Psoas muscle (tissue), 7 donors: ENCODE measurements at regions not wholly inside any gene's neighbourhood (a gene's known extent, or its start where the extent isn't known, plus 50 kb on each side); places are given as distances from the start of the nearest gene placed in this dataset.
A peak's percentile ranks its signal among the peaks of the same experiment; 100 is the strongest.
"Not testable (repeated sequence)": the region's sequence is repeated elsewhere in the genome, so short reads cannot be mapped to it uniquely, and the experiment has no call there.

ENCODE experiments used
- ATAC-seq, 4 donors: fragments of 200-7000 bp; cut with Tn5 transposase; one replicate each; pipeline ENCODE4 v1.9.1; 2020; ENCODE audit warnings: moderate library complexity in 3 of 4, mild to moderate bottlenecking in 2 of 4
- DNase-seq, 2 donors: peaks; one replicate each; pipeline ENCODE4 v3.0.0-alpha.2; 2020
- H3K27ac ChIP-seq: fragments of 200-600 bp; one replicate; pipeline ENCODE4 v1.8.0; 2022
- H3K27me3 ChIP-seq, 3 donors: fragments of 200-600 bp in 1 of 3; one replicate each; pipeline versions ENCODE4 v1.6.1 to v1.8.0; 2013 to 2022; ENCODE audit warnings: low read length in 2 of 3, mild to moderate bottlenecking in 2 of 3, moderate library complexity in 1 of 3; ENCODE audit not compliant: insufficient read depth in 3 of 3
- H3K36me3 ChIP-seq, 2 donors: fragments of 200-600 bp in 1 of 2; one replicate each; pipeline versions ENCODE4 v1.6.1 to v1.8.0; 2013 to 2022; ENCODE audit warnings: low read depth in 1 of 2, mild to moderate bottlenecking in 1 of 2, moderate library complexity in 1 of 2; ENCODE audit not compliant: insufficient read depth in 1 of 2
- H3K4me1 ChIP-seq: fragments of 200-600 bp; one replicate; pipeline ENCODE4 v1.8.0; 2022
- H3K4me3 ChIP-seq: fragments of 200-600 bp; one replicate; pipeline ENCODE4 v1.8.0; 2022; ENCODE audit warnings: mild to moderate bottlenecking
- H3K9me3 ChIP-seq: fragments of 200-600 bp; one replicate; pipeline ENCODE4 v1.8.0; 2022
- WGBS, 3 donors: extraction: QIAGEN DNeasy Blood & Tissue Kit; methylation state at CpG; one replicate each; pipeline versions ENCODE4 v1.1.6 to v1.1.7; 2013; 5-methylcytosine and 5-hydroxymethylcytosine counted together
- intact Hi-C, 2 donors: fragments of 100-400 bp; cut with DNase I; formaldehyde crosslinking; loops; one replicate each; pipeline versions ENCODE4 v1.11.0 to v1.14.2; 2022
- TF ChIP-seq, protein P1 (sequence below): fragments of 200-600 bp; IDR thresholded peaks from one replicate; pipeline ENCODE4 v1.8.0; 2022; ENCODE audit warnings: antibody characterized with exemption
- donor health status: healthy with polysubstance abuse.
- donor health status: DM: no; HTN: no; CAD: no; lungs with moderate emphysema.
- donor health status: Bipolar disorder and iron deficiency.
- donor health status: healthy.
- donor health status: DM: yes; HTN: yes; CAD: no.
- donor health status: DM: no; HTN: no; CAD: no.
- donor health status: DM: yes; HTN: yes; CAD: no.

DNA sequence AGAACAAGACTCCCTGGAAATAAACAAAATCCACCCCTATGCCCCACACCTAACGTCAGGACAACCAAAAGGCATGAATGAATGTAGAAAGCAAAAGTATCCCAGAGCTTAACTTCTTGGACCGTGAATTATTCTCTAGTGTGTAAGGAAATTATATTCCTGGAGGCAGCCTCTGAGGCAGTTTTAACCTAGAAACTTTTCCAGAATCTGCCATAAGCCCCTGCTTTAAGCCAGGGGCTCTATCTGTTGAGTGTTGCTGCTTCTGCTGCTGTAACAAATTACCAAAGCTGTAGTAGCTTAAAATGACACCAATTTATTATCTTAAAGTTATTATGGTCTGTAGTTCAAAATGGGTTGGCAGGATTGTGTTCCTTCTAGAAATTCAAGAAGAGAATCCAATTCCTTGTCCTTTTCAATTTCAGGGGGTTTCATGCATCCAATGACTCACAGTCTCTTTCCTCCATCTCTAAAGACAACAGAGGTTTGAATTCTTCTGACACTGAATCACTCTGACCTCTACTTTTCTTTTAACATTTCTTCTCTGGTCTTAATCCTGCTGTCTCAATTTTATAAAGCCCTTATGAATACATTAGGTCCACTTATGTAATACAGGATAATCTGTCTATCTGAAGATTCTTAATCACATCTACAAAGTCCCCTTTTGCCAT lies 242.7 kb downstream of the ATXN7L3B start:
- intact Hi-C loops = no loop called here
- no peaks in the 10 kb centered on the region for H3K9me3 ChIP-seq
- 19 to 42% (median 30%) methylated on average over 2 of the region's 2 CpGs for WGBS, 3 donors

DNA sequence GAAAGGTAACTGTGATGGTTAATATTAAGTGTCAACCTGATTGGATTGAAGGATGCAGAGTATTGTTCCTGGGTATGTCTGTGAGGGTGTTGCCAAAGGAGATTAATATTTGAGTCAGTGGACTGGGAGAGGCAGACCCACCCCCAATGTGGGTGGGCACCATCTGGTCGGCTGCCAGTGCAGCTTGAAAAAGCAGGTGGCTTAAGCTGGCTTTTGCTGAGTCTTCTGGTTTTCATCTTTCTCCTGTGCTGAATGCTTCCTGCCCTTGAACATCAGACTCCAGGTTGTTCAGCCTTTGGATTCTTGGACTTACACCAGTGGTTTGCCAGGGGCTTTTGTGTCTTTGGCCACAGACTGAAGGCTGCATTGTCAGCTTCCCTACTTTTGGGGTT lies 243.2 kb downstream of the ATXN7L3B start:
- H3K4me3 ChIP-seq, H3K4me1 ChIP-seq, intact Hi-C loops, DNase-seq, H3K27ac ChIP-seq, H3K9me3 ChIP-seq, H3K36me3 ChIP-seq, ATAC-seq, H3K27me3 ChIP-seq: not testable (repeated sequence)
- 6 to 24% (median 10%) methylated on average over 1 of the region's 1 CpG for WGBS, 3 donors

More for the DNA sequence above, 242.7 kb downstream of the ATXN7L3B start:
- Histone ChIP-seq H3K27me3 (no peaks in the 10 kb centered on the region), H3K36me3 (no peaks in the 10 kb centered on the region), H3K4me1 (no peaks in the 10 kb centered on the region), H3K27ac (no peak overlapping the region), H3K4me3 (no peak overlapping the region)
- no peak for ATAC-seq
- DNase-seq = no peak
- TF ChIP-seq, protein P1, sequence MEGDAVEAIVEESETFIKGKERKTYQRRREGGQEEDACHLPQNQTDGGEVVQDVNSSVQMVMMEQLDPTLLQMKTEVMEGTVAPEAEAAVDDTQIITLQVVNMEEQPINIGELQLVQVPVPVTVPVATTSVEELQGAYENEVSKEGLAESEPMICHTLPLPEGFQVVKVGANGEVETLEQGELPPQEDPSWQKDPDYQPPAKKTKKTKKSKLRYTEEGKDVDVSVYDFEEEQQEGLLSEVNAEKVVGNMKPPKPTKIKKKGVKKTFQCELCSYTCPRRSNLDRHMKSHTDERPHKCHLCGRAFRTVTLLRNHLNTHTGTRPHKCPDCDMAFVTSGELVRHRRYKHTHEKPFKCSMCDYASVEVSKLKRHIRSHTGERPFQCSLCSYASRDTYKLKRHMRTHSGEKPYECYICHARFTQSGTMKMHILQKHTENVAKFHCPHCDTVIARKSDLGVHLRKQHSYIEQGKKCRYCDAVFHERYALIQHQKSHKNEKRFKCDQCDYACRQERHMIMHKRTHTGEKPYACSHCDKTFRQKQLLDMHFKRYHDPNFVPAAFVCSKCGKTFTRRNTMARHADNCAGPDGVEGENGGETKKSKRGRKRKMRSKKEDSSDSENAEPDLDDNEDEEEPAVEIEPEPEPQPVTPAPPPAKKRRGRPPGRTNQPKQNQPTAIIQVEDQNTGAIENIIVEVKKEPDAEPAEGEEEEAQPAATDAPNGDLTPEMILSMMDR = no peak

DNA sequence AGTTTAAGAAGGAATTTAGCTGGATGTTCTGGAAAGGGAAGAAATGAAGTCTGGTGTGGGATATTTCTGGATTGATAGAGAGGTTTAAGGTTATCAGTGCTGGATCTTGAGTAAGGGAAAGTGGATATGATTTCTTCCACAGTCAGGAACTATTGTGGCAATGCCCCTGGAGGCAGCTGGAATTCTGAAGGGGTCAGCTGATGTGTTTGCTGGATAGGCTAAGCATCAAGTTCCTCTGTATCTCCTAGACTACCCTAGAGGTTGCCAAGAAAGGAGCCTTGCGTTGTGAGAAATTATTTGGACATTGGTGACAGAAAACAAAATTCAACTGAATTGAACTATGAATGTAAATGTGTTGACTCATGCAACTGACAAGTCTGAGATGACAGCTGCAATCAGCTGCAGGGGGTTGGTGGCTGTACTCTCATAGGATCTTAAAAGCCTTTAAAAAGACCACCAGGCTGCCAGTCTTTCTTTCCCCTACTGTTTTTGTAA lies 244.4 kb downstream of the ATXN7L3B start:
- WGBS, 3 donors = 22 to 32% (median 31%) methylated on average over 1 of the region's 1 CpG
- Histone ChIP-seq H3K4me3 (no peak overlapping the region), H3K27me3 (no peaks in the 10 kb centered on the region), H3K9me3 (no peaks in the 10 kb centered on the region), H3K27ac (no peak overlapping the region), H3K4me1 (no peaks in the 10 kb centered on the region), H3K36me3 (no peaks in the 10 kb centered on the region)
- DNase-seq (no peak), ATAC-seq (no peak)
- intact Hi-C loops = no loop called here
- TF ChIP-seq, protein P1 = no peak

DNA sequence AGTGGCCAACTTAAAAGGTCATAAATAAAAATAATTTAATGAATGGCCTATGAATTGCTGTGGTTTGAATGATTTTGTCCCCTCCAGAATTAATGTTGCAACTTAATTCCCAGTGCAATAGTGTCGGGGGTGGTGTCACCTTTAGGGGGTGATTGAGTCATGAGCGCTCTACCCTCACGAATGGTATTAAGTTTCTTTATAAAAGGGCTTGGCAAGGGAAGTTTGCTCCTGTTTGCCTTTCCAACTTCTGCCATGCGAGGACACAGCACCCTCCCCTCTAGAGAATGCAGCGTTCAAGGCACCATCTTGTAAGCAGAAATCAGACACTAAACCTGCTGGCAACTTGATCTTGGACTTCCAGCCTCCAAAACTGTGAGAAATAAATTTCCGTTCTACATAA lies 253.3 kb downstream of the ATXN7L3B start:
- DNase-seq (no peak), ATAC-seq (peak; percentile 57 to 76 (median 62))
- H3K4me3 ChIP-seq = no peak overlapping the region
- no peak overlapping the region for H3K27ac ChIP-seq
- 36 to 47% (median 38%) methylated on average over 6 of the region's 6 CpGs for WGBS, 3 donors
- H3K4me1 ChIP-seq = no peaks in the 10 kb centered on the region
- intact Hi-C loops = no loop called here
- H3K27me3 ChIP-seq = no peaks in the 10 kb centered on the region
- TF ChIP-seq, protein P1 = no peak
- H3K9me3 ChIP-seq = no peaks in the 10 kb centered on the region
- no peaks in the 10 kb centered on the region for H3K36me3 ChIP-seq

DNA sequence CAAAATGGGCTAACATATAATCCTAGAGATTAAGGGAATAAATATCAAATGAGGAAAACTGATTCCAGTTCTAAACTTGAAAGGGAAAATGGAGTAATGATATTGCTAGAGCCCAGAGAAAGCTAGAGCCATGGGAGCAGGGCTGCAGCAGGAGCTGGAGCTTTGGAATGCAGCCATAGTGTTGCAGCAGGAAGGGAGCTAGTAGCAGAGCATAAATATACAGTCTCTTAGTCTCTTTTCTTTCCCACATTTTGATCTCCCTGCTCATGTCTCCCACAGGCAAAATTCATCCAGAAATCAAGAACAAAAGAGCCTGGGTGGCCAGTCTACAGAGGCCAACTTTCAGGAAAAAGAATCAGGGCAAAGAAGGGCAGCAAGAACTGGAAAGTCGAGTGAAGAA lies 253.7 kb downstream of the ATXN7L3B start:
- Histone ChIP-seq H3K4me3 (no peak overlapping the region), H3K36me3 (no peaks in the 10 kb centered on the region), H3K4me1 (no peaks in the 10 kb centered on the region), H3K9me3 (no peaks in the 10 kb centered on the region), H3K27me3 (no peaks in the 10 kb centered on the region), H3K27ac (no peak overlapping the region)
- ATAC-seq (peak; percentile 37 to 64 (median 52)), DNase-seq (no peak)
- 10 to 21% (median 14%) methylated on average over 1 of the region's 1 CpG for WGBS, 3 donors
- TF ChIP-seq, protein P1 = no peak
- intact Hi-C loops = no loop called here
